ENCODE measurements at regions not wholly inside any gene's neighbourhood (a gene's known extent, or its start where the extent isn't known, plus 50 kb on each side); places are given as distances from the start of the nearest gene placed in this dataset.

DNA sequence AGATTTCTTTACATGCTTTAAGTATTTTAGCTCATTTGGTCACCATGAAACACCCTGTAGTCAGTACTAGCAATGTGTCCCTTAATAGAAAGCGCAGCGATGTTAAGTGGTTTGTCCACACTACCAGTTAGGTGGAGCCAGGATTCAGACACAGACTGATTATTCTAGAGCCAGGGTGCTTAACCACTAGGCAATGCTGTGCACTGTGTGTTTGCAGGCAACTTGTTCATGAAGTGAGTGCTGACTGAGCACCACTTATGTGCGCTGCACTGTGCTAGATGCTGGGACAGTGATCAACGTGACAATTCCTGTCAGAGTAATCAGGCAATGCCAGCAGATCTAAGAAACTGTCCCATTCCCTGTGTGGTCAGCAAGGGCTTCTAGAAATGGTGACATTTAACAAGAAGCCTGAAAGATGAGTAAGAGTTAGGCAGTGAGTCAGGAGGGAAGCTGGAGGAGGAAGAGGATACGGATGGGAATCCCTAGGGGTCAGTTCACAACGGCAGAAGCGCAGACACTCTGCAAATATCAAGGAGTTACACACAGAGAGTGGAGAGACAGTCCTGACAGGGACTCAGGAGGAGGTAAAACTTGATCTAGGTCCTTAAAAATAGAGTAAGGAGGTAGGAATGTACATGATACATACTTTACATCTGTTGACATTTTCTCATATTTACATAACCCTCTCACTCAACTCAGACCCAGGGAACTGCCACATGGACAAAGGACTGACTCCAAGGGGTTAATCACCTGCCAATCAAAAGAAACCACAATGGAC is 69.7 kb upstream of the EGR2 start:
- TF ChIP-seq, protein P1, sequence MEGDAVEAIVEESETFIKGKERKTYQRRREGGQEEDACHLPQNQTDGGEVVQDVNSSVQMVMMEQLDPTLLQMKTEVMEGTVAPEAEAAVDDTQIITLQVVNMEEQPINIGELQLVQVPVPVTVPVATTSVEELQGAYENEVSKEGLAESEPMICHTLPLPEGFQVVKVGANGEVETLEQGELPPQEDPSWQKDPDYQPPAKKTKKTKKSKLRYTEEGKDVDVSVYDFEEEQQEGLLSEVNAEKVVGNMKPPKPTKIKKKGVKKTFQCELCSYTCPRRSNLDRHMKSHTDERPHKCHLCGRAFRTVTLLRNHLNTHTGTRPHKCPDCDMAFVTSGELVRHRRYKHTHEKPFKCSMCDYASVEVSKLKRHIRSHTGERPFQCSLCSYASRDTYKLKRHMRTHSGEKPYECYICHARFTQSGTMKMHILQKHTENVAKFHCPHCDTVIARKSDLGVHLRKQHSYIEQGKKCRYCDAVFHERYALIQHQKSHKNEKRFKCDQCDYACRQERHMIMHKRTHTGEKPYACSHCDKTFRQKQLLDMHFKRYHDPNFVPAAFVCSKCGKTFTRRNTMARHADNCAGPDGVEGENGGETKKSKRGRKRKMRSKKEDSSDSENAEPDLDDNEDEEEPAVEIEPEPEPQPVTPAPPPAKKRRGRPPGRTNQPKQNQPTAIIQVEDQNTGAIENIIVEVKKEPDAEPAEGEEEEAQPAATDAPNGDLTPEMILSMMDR (IDR thresholded peaks at IDR 0.05; ENCODE audit: unreplicated experiment): no peak
- no peaks in the 10 kb centered on the region for H3K9me3 Mint-ChIP-seq (ENCODE audit: unreplicated experiment)
- no peak overlapping the region for H3K4me3 Mint-ChIP-seq (ENCODE audit: unreplicated experiment)
- DNase-seq (ENCODE audit: low spot score): no peak
- no peaks in the 10 kb centered on the region for H3K27me3 Mint-ChIP-seq (ENCODE audit: unreplicated experiment)
- H3K4me1 Mint-ChIP-seq (ENCODE audit: unreplicated experiment): peaks cover 8% of the 10 kb centered on the region
- H3K36me3 Mint-ChIP-seq (ENCODE audit: low read depth, unreplicated experiment): no peaks in the 10 kb centered on the region
- H3K27ac Mint-ChIP-seq (ENCODE audit: unreplicated experiment): no peak overlapping the region

DNA sequence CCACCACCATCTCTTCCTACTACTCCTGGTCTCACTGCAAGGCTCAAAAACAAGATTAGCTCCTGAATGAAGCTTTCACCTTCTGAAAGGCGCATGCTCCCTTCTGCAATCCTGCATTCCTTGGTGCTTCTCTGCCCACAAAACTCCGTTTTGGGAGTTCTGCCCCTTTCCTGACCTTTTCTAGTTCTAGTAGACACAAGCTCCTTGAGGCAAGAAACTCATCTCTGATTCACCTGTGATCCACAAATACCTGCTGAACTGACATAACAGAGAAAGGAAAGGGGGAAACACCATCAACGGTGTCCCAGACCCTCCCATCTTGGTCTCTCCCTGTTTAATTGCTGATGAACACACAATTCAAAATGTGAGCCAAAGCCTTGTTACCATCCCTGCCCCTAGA is 64.0 kb upstream of the EGR2 start:
- TF ChIP-seq, protein P1 (IDR thresholded peaks at IDR 0.05; ENCODE audit: unreplicated experiment): no peak
- no peaks in the 10 kb centered on the region for H3K9me3 Mint-ChIP-seq (ENCODE audit: unreplicated experiment)
- no peaks in the 10 kb centered on the region for H3K27me3 Mint-ChIP-seq (ENCODE audit: unreplicated experiment)
- no peak overlapping the region for H3K4me3 Mint-ChIP-seq (ENCODE audit: unreplicated experiment)
- H3K27ac Mint-ChIP-seq (ENCODE audit: unreplicated experiment): no peak overlapping the region
- no peaks in the 10 kb centered on the region for H3K4me1 Mint-ChIP-seq (ENCODE audit: unreplicated experiment)
- H3K36me3 Mint-ChIP-seq (ENCODE audit: low read depth, unreplicated experiment): no peaks in the 10 kb centered on the region
- no peak for DNase-seq (ENCODE audit: low spot score)

DNA sequence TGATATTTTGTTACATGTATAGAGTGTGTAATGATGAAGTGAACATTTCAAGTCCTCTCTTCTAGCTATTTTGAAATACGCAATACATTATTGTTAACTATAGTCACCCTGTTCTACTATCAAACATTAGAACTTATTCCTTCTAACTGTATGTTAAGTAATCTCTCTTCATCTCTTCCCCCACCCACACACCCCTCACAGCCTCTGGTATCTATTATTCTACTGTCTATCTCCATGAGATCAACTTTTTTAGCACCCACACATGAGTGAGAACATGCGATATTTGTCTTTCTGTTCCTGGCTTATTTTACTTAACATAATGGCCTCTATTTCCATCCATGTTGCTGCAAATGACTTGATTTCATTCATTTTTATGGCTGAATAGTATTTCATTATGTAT is 57.7 kb upstream of the EGR2 start:
- H3K9me3 Mint-ChIP-seq (ENCODE audit: unreplicated experiment): no peaks in the 10 kb centered on the region
- TF ChIP-seq, protein P1 (IDR thresholded peaks at IDR 0.05; ENCODE audit: unreplicated experiment): no peak
- DNase-seq (ENCODE audit: low spot score): no peak
- no peak overlapping the region for H3K27ac Mint-ChIP-seq (ENCODE audit: unreplicated experiment)
- H3K36me3 Mint-ChIP-seq (ENCODE audit: low read depth, unreplicated experiment): peaks cover 3% of the 10 kb centered on the region
- no peaks in the 10 kb centered on the region for H3K4me1 Mint-ChIP-seq (ENCODE audit: unreplicated experiment)
- H3K27me3 Mint-ChIP-seq (ENCODE audit: unreplicated experiment): no peaks in the 10 kb centered on the region
- H3K4me3 Mint-ChIP-seq (ENCODE audit: unreplicated experiment): no peak overlapping the region

DNA sequence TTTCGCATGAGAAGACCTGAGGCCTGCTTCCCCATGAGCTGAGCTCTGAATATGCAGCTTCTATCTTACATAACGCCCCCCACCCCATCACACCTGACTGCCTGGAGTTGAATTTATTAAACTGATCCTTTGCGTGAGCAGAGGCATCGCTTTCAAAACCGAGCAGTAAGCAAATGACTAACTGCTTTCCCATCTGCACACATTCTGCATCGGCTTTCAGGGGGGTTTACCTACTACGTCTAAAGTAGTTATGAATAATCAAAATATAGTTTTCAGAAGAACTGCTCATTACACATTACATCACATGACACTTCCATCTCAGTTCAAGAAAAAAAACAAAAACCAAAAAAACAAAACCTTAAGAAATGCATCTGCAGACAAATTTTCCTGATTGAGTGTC is 54.7 kb upstream of the EGR2 start:
- Mint-ChIP-seq H3K27me3 (ENCODE audit: unreplicated experiment) (no peaks in the 10 kb centered on the region), H3K4me1 (ENCODE audit: unreplicated experiment) (peaks cover 4% of the 10 kb centered on the region), H3K27ac (ENCODE audit: unreplicated experiment) (no peak overlapping the region), H3K4me3 (ENCODE audit: unreplicated experiment) (no peak overlapping the region), H3K9me3 (ENCODE audit: unreplicated experiment) (no peaks in the 10 kb centered on the region), H3K36me3 (ENCODE audit: low read depth, unreplicated experiment) (peaks cover 3% of the 10 kb centered on the region)
- TF ChIP-seq, protein P1 (IDR thresholded peaks at IDR 0.05; ENCODE audit: unreplicated experiment): no peak
- no peak for DNase-seq (ENCODE audit: low spot score)

DNA sequence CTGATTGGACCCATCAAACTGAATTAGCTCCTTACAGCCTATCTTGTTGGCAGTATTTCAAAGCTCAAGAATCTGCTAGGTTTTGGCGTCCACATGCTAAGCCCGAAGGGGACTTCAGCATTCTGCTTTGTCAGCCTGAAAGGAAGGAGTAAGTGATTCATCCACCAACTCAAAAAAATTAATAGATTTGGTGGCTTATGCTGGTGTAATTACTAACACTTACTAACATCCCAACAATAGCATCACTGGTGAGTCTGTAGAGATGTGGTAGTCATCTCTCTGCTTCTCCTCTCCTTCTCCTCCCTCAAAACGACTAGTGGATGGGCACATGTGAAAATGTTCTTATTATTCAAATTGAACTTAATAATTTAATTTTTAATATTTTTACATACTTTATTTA is 53.8 kb upstream of the EGR2 start:
- TF ChIP-seq, protein P1 (IDR thresholded peaks at IDR 0.05; ENCODE audit: unreplicated experiment): no peak
- H3K4me3 Mint-ChIP-seq (ENCODE audit: unreplicated experiment): no peak overlapping the region
- no peak for DNase-seq (ENCODE audit: low spot score)
- H3K4me1 Mint-ChIP-seq (ENCODE audit: unreplicated experiment): peaks cover 4% of the 10 kb centered on the region
- no peaks in the 10 kb centered on the region for H3K27me3 Mint-ChIP-seq (ENCODE audit: unreplicated experiment)
- H3K27ac Mint-ChIP-seq (ENCODE audit: unreplicated experiment): no peak overlapping the region
- H3K9me3 Mint-ChIP-seq (ENCODE audit: unreplicated experiment): no peaks in the 10 kb centered on the region
- H3K36me3 Mint-ChIP-seq (ENCODE audit: low read depth, unreplicated experiment): peaks cover 3% of the 10 kb centered on the region

Measured in endothelial cell (in vitro differentiated cells).